NCI-H524 treated with DMSO at 0.1 percent for 48 hours (cell line): ENCODE measurements at regions not wholly inside any gene's neighbourhood (a gene's known extent, or its start where the extent isn't known, plus 50 kb on each side); places are given as distances from the start of the nearest gene placed in this dataset.

Experiments used
- DNase-seq: peaks from one replicate; lab custom pipeline; 2025; lab: John Stamatoyannopoulos, UW

GRCh38 chr6:167776906-167777627 is 49.6 kb upstream of the AFDN start:
- no peak for DNase-seq
